ENCODE measurements at regions not wholly inside any gene's neighbourhood (a gene's known extent, or its start where the extent isn't known, plus 50 kb on each side); places are given as distances from the start of the nearest gene placed in this dataset.
"Not testable (repeated sequence)": the region's sequence is repeated elsewhere in the genome, so short reads cannot be mapped to it uniquely, and the experiment has no call there.

DNA sequence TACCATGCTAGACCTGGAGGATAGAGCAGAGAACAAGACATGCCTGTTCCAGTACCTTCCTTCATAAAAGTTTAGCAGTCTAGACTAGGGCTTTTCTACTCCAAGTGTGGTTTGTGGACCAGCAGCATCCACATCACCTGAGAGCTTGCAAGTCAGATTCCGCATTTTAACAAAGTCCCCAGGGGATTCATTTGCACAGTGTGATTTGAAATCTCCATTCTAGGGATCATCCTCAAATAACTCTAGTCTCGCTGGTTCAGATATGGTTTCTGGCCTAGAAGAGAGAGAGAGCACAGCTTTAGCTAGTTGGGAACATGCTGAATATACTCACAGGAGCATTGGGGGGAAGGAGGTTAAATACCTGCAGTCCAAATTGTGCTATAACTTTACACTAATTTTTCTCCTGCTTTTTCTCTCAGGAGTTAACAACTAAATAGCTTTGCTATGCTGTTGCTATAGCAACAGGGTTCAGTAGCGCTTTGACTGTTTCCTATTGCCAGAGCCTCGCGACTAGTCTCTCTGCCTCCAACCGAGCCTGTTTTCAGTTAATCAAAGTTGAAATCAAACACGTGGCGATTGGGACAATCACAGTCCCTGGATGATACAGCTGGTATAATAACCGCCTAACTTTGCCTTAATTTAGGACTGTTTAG, 64.0 kb upstream of the RASGRF1 start:
- no peak for DNase-seq

DNA sequence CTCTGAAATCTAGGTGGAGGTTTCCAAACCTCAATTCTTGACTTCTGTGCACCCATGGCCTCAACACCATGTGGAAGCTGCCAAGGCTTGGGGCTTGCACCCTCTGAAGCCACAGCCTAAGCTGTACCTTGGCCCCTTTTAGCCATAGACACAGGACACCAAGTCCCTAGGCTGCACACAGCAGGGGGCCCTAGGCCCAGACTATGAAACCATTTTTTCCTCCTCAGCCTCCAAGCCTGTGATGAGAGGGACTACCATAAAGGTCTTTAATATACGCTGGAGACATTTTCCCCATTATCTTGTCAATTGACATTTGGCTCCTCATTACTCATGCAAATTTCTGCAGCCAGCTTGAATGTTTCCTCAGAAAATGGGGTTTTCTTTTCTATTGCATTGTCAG, 53.7 kb upstream of the RASGRF1 start:
- DNase-seq = not testable (repeated sequence)

DNA sequence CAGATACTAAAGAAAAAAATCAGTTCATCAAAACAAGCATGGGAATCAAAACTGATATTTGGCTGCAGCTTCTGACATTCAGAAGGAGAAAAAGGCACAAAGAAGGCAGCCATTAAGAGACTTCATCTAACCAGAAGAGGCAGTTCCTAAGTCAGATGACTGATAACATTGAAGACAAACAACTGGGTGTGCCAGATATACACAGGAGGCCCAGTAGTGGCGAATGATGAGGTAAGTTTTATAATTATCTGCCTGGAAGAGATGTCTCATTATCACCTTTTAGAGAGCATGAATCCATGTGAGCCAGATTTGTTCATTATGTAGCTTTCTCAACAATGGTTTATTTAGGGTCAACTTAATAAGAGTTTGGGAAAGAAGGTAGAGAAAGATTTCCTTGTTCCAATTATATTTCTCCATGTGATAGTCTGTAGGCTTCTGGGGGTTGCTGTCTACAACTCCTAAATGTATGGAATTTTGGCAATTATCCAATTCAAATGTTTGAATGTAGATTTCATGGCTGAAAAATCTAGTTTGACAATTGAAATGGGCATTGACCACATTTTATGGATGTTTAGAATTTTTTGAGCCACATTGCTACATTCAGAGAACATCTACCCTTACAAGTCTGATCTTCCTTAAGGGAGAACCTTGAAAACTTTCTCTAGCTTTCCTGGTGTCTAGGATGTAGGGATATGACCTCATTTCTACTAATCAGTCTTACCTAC, 50.4 kb upstream of the RASGRF1 start:
- DNase-seq = no peak

All from activated naive CD4-positive, alpha-beta T cell treated with Interleukin-2 at 50 U/mL for 16 hours (primary cell).